NT2/D1 (cell line): ENCODE measurements at regions not wholly inside any gene's neighbourhood (a gene's known extent, or its start where the extent isn't known, plus 50 kb on each side); places are given as distances from the start of the nearest gene placed in this dataset.

Experiments used
- DNase-seq: peaks from one replicate; pipeline ENCODE4 v3.0.0-alpha.2; 2011; ENCODE audit warnings: low read depth, low spot score
- H3K27me3 ChIP-seq: 2 replicates; pipeline ENCODE4 v1.6.0; 2011; ENCODE audit warnings: mild to moderate bottlenecking; ENCODE audit not compliant: insufficient read length, insufficient read depth
- H3K36me3 ChIP-seq: 2 replicates; pipeline ENCODE4 v1.6.1; 2011; ENCODE audit warnings: mild to moderate bottlenecking, low read length, mixed read lengths; ENCODE audit not compliant: insufficient read depth, insufficient read length
- H3K4me1 ChIP-seq: 2 replicates; pipeline ENCODE4 v1.5.1; 2011; ENCODE audit not compliant: insufficient read depth, insufficient read length
- H3K4me3 ChIP-seq: 2 replicates; pipeline ENCODE4 v1.5.1; 2011; ENCODE audit warnings: low read depth; ENCODE audit not compliant: insufficient read length
- H3K9ac ChIP-seq: 2 replicates; pipeline ENCODE4 v1.6.0; 2011; ENCODE audit warnings: low read depth; ENCODE audit not compliant: insufficient read length
- H3K9me3 ChIP-seq: 2 replicates; pipeline ENCODE4 v1.5.1; 2011; ENCODE audit warnings: mild to moderate bottlenecking, low read length; ENCODE audit not compliant: insufficient read depth
- SUZ12 ChIP-seq: IDR thresholded peaks from 2 replicates; pipeline ENCODE4 v1.6.1; 2011; ENCODE audit not compliant: insufficient read length, insufficient read depth; ENCODE audit errors: extremely low read depth
- YY1 ChIP-seq: IDR thresholded peaks from 2 replicates; pipeline ENCODE4 v1.6.1; 2011; ENCODE audit not compliant: insufficient read length, insufficient read depth
- ZNF274 ChIP-seq: IDR thresholded peaks from 2 replicates; pipeline ENCODE4 v1.6.1; 2011; ENCODE audit warnings: mild to moderate bottlenecking, low read depth, low read length

DNA sequence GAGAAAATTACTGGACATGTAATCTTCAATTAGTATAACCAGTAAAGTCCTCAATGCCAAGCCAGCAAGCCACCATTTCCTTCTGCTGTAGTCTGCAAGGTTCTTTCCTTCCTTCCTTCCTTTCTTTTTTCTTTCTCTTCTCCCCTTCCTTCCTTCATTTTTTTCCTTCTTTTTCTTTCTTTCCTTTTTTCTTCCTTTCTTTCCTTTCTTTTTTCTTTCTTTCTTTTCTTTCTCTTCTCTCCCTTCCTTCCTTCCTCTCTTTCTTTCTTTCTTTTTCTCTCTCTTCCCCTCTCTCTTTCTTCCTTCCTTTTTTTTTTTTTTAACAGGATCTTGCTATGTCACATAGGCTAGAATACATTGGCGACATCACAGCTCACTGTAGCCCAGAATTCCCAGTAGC, 369.8 kb downstream of the SEMA3D start:
- DNase-seq: no peak
- Histone ChIP-seq H3K9ac (no peak overlapping the region), H3K27me3 (no peaks in the 10 kb centered on the region), H3K4me1 (no peaks in the 10 kb centered on the region), H3K4me3 (no peak overlapping the region), H3K36me3 (no peaks in the 10 kb centered on the region), H3K9me3 (no peaks in the 10 kb centered on the region)
- TF ChIP-seq SUZ12: no peak
- no peak for TF ChIP-seq ZNF274
- TF ChIP-seq YY1: no peak

DNA sequence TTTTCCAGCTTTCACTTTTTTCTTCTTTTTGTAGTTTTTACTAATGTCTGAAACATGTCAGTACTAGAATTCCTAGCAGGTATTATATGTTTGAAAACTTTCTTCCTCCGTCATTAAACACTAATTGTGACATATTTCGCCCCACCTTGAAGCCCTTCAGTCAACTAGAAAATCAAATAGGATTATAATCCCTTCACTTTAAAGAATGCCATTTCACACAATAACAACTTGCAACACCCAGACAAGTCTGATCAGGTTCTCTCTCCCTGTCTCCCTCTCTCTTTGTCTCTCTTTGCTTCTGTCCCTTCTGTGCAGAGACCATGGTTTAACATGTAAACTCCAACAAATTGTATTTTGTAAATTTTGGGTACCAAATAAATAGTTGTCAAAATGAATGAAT, 373.5 kb downstream of the SEMA3D start:
- no peak for DNase-seq
- H3K4me3 ChIP-seq: no peak overlapping the region
- no peaks in the 10 kb centered on the region for H3K9me3 ChIP-seq
- no peaks in the 10 kb centered on the region for H3K4me1 ChIP-seq
- no peaks in the 10 kb centered on the region for H3K36me3 ChIP-seq
- H3K27me3 ChIP-seq: no peaks in the 10 kb centered on the region
- H3K9ac ChIP-seq: no peak overlapping the region
- TF ChIP-seq SUZ12: no peak
- TF ChIP-seq YY1: no peak
- TF ChIP-seq ZNF274: no peak

DNA sequence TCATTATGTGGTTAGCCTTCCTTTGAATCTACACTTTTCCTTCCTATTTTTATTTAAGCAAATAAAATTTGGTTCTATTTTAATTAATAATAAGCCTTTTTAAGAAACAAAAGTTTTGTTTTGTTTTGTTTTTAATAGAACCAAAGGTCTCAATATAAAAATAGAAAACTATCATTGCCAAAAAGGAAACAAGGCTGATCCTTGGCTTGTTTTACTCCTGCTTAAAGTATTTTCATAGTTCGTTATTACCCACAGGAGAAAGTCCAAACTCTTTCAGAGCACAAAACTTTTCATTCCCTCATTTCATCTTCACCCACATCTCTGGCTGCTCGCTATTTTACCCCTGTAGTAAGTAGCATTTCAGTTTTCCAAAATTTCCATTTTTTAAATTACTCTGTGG, 374.8 kb downstream of the SEMA3D start:
- Histone ChIP-seq H3K27me3 (no peaks in the 10 kb centered on the region), H3K4me3 (no peak overlapping the region), H3K9me3 (no peaks in the 10 kb centered on the region), H3K9ac (no peak overlapping the region), H3K36me3 (no peaks in the 10 kb centered on the region), H3K4me1 (no peaks in the 10 kb centered on the region)
- TF ChIP-seq ZNF274: no peak
- TF ChIP-seq SUZ12: no peak
- no peak for DNase-seq

DNA sequence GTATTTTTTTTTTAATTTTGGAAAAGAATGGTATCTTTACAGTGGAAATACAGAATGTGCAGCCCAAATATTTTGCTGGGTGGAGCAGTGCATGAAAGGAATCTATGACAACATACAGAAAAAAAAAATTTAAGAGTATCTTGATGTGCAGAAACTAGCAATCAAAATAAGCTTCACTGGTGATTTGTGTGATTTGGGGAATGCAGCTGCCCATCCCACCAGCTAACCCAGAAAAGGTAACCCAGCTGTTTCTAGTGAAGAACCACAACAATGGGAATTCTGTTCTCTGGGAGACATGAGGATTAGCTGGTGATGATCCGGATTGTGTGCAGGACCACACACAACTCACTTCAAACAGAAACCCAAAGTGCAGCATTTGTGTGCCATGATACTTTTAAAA, 375.5 kb downstream of the SEMA3D start:
- DNase-seq: no peak
- TF ChIP-seq YY1 (no peak), SUZ12 (no peak), ZNF274 (no peak)

DNA sequence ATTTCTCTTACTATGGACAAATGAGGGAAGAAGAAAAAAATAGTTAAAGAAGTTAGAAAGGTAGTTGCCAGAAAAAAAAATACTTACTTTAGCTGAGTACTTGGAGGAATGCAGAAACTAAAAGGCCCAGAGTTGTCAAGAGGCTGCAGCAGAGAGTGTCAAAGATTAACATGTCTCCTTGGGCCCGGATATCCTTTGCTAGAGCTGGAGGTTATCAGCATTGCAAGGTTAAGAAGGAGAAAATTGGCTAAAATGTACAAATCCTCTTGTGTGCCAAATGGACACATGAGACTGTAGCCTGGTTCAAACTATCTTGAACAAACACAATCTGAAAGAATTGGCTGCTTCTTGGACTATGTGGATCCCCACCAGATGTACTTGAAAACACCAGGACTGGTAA, 377.0 kb downstream of the SEMA3D start:
- no peak for DNase-seq
- Histone ChIP-seq H3K9ac (no peak overlapping the region), H3K9me3 (no peaks in the 10 kb centered on the region), H3K4me1 (no peaks in the 10 kb centered on the region), H3K36me3 (no peaks in the 10 kb centered on the region), H3K4me3 (no peak overlapping the region), H3K27me3 (no peaks in the 10 kb centered on the region)
- TF ChIP-seq SUZ12 (no peak), YY1 (no peak), ZNF274 (no peak)

More for the DNA sequence above, 375.5 kb downstream of the SEMA3D start:
- Histone ChIP-seq H3K36me3 (no peaks in the 10 kb centered on the region), H3K9me3 (no peaks in the 10 kb centered on the region), H3K9ac (no peak overlapping the region), H3K4me3 (no peak overlapping the region), H3K4me1 (no peaks in the 10 kb centered on the region), H3K27me3 (no peaks in the 10 kb centered on the region)

DNA sequence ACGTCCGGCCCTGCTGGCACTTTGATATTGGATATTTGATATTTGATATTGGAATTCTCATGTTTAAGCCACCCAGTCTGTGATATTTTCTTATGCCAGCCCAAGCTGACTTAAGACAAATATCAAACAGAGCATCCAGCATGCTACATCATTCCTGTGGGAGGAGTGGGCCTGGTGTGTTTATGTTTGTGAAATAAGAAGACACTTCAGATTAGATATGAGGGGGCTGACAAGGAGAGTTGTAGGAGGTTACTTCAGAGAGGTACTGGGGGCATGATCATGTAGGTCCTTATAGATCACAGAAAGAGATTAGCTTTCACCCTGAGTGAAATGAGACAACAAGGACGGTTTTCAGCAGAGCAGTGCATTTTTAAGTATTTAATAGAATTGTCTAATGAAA, 382.9 kb downstream of the SEMA3D start:
- Histone ChIP-seq H3K4me1 (no peaks in the 10 kb centered on the region), H3K27me3 (no peaks in the 10 kb centered on the region), H3K9ac (no peak overlapping the region), H3K4me3 (no peak overlapping the region), H3K9me3 (no peaks in the 10 kb centered on the region), H3K36me3 (no peaks in the 10 kb centered on the region)
- TF ChIP-seq YY1 (no peak), SUZ12 (no peak), ZNF274 (no peak)
- DNase-seq: no peak

DNA sequence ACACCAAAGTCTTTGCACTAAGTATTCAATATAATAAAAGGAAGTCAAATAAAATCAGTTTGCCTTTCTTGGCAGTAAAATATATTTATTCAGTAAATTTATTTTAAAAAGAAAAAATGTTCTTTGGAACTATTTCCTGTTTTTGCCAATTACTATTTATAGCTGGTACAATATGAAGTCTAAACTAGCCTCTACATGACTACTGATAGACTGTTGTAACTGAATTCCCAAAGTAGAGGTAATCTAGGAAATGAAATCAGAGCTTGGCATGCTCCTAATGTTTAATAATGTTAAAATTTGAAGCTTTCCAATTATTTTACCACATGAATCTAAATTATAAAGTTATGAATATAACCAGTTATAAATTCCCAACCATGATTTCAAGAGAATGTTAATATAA, 385.5 kb downstream of the SEMA3D start:
- no peak for TF ChIP-seq ZNF274
- no peak for TF ChIP-seq YY1
- TF ChIP-seq SUZ12: no peak

DNA sequence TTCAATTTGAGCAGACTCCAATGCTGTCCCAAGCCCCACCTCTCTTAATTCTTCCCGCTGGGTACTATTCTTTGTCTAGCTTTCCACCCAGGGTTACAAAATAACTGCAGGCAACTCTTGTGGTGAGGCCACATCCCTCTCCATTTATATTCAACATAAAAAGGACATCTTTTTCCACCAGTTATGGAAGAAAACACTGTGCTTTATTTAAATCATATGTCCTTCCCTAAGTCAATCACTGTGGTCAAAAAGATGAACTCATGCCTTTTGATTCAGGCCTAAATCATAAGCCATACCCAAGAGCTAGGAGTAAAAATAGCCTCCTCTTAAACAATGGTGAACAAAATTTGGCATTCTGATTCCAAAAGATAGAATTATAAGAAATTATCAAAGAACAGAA, 386.0 kb downstream of the SEMA3D start:
- no peak for DNase-seq
- no peaks in the 10 kb centered on the region for H3K27me3 ChIP-seq
- no peaks in the 10 kb centered on the region for H3K9me3 ChIP-seq

More for the DNA sequence above, 385.5 kb downstream of the SEMA3D start:
- Histone ChIP-seq H3K9me3 (no peaks in the 10 kb centered on the region), H3K36me3 (no peaks in the 10 kb centered on the region), H3K4me1 (no peaks in the 10 kb centered on the region), H3K27me3 (no peaks in the 10 kb centered on the region), H3K4me3 (no peak overlapping the region), H3K9ac (no peak overlapping the region)
- no peak for DNase-seq

DNA sequence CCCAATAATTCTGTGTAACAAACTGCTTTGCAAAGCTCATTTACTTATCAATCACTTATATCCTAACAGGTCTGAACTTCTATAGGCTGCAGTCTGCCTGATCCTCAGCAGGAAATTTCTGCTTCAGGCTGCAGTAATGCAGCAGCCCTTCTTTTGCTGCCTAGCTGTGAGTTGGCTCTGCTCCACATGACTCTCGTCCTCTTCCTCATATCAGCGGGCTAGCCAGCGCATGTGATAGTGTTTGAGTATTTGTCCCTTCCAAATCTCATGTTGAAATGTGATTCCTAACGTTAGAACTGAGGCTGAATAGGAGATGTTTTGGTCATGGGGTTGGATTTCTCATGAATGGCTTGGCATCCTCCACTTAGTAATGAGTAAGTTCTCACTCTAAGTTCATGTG, 387.8 kb downstream of the SEMA3D start:
- TF ChIP-seq SUZ12: no peak
- TF ChIP-seq YY1: no peak
- TF ChIP-seq ZNF274: no peak
- no peak overlapping the region for H3K9ac ChIP-seq

More for the DNA sequence above, 386.0 kb downstream of the SEMA3D start:
- H3K4me1 ChIP-seq: no peaks in the 10 kb centered on the region
- TF ChIP-seq SUZ12: no peak
- no peak for TF ChIP-seq YY1
- no peak for TF ChIP-seq ZNF274
- no peaks in the 10 kb centered on the region for H3K36me3 ChIP-seq
- no peak overlapping the region for H3K4me3 ChIP-seq
- no peak overlapping the region for H3K9ac ChIP-seq

More for the DNA sequence above, 387.8 kb downstream of the SEMA3D start:
- Histone ChIP-seq H3K9me3 (no peaks in the 10 kb centered on the region), H3K36me3 (no peaks in the 10 kb centered on the region), H3K4me3 (no peak overlapping the region), H3K4me1 (no peaks in the 10 kb centered on the region), H3K27me3 (no peaks in the 10 kb centered on the region)
- DNase-seq: no peak
